ENCODE measurements at regions not wholly inside any gene's neighbourhood (a gene's known extent, or its start where the extent isn't known, plus 50 kb on each side); places are given as distances from the start of the nearest gene placed in this dataset.
"Not testable (repeated sequence)": the region's sequence is repeated elsewhere in the genome, so short reads cannot be mapped to it uniquely, and the experiment has no call there.

DNA sequence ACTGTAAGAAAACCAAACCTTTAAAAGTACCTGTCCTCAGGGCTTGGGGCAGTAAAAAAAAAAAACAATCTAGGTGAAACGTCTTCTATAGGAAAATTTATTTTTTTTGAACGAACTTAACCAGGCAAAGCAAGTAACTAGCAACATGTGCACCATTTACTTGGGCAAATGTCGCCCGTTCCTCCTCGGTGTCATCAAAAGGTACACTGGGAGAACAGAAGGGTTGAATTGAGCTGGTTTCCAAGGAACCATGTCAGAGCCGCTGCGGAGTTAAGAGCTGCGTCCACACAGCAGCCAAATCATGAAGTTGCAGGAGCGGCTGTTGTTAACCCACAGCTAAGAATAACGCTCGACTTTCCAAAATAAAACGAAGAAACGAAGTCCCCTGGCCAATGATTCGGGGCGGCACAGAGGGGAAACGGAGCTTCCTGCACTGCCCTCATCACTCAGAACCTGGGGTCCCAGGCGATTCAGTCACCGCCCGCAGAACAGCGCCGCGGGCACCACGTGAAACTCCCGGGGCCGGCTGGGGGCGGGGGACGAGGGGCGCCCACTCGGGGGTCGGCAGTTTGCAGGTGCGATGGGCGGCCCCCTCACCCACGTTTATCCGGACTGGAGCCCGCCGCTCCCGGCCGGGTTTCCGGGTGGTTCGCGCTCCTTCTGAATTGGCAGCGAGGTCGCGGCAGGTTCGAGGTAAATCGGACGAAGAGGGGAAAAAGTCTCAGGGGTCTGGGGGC, 53.6 kb upstream of the PLGLB1 start:
- H4K20me1 ChIP-seq (ENCODE audit: insufficient read depth); BruUV-seq (replicated peaks); ATAC-seq; H3K27me3 ChIP-seq (ENCODE audit: insufficient read depth, low read length); CTCF ChIA-PET; RAD21 ChIA-PET (ENCODE audit: low non-redundant PET in 1 of 2, low total read pairs in 2 of 2, uncharacterized antibody in 2 of 2, unreplicated experiment in 2 of 2); H3K9me2 ChIP-seq (ENCODE audit: insufficient read depth); H3K9me3 ChIP-seq (ENCODE audit: control insufficient read depth in 1 of 2, insufficient read depth in 1 of 2, low read depth in 1 of 2, low read length in 2 of 2); H3K4me1 ChIP-seq (ENCODE audit: control insufficient read depth in 1 of 2, insufficient read depth in 2 of 2, low read length in 2 of 2); H3K36me3 ChIP-seq (ENCODE audit: control insufficient read depth in 1 of 2, insufficient read depth in 2 of 2, low read length in 2 of 2); DNase-seq (ENCODE audit: low read depth, low spot score); H2AFZ ChIP-seq (ENCODE audit: low read depth, low read length, poor library complexity, severe bottlenecking); POLR2A ChIA-PET; intact Hi-C loops (cut with micrococcal nuclease): not testable (repeated sequence)
- Histone ChIP-seq H3K9ac (ENCODE audit: low read length) (peak overlapping the region; percentile 65), H3K4me3 (replicated peaks in 1 of 2; ENCODE audit: low read depth in 1 of 2, low read length in 2 of 2) (peak overlapping the region; percentile 50 to 59), H3K4me2 (ENCODE audit: low read length) (peak overlapping the region; percentile 76), H3K27ac (ENCODE audit: low read depth, low read length) (peak overlapping the region; percentile 84), H3K79me2 (ENCODE audit: insufficient read depth, low read length) (peaks cover 19% of the 10 kb centered on the region)
- TF ChIP-seq SIN3A (IDR thresholded peaks at IDR 0.05; ENCODE audit: low read depth) = 0 out of 2 replicates have a peak, but pooled peaks have one; percentile 5

- H4K20me1 ChIP-seq (ENCODE audit: insufficient read depth); RAD21 ChIA-PET (ENCODE audit: low non-redundant PET in 1 of 2, low total read pairs in 2 of 2, uncharacterized antibody in 2 of 2, unreplicated experiment in 2 of 2); intact Hi-C loops (cut with micrococcal nuclease); BruUV-seq (replicated peaks); POLR2A ChIA-PET; H3K4me1 ChIP-seq (ENCODE audit: control insufficient read depth in 1 of 2, insufficient read depth in 2 of 2, low read length in 2 of 2); CTCF ChIA-PET; H3K27me3 ChIP-seq (ENCODE audit: insufficient read depth, low read length); DNase-seq (ENCODE audit: low read depth, low spot score); H2AFZ ChIP-seq (ENCODE audit: low read depth, low read length, poor library complexity, severe bottlenecking); H3K9me3 ChIP-seq (ENCODE audit: control insufficient read depth in 1 of 2, insufficient read depth in 1 of 2, low read depth in 1 of 2, low read length in 2 of 2); H3K36me3 ChIP-seq (ENCODE audit: control insufficient read depth in 1 of 2, insufficient read depth in 2 of 2, low read length in 2 of 2); H3K9me2 ChIP-seq (ENCODE audit: insufficient read depth): not testable (repeated sequence)
- TF ChIP-seq ZFX (IDR thresholded peaks at IDR 0.05) = peak; percentile 11; the same call in 1 of the 2 replicates
- Histone ChIP-seq H3K4me2 (ENCODE audit: low read length) (peak overlapping the region; percentile 76), H3K79me2 (ENCODE audit: insufficient read depth, low read length) (peaks cover 14% of the 10 kb centered on the region), H3K9ac (ENCODE audit: low read length) (peak overlapping the region; percentile 65), H3K4me3 (replicated peaks in 1 of 2; ENCODE audit: low read depth in 1 of 2, low read length in 2 of 2) (peak overlapping the region; percentile 50 to 59), H3K27ac (ENCODE audit: low read depth, low read length) (peak overlapping the region; percentile 84)
- ATAC-seq = peak; percentile 22
Observed at GRCh38 chr2:87075791-87076252, 54.2 kb upstream of the PLGLB1 start.
